Hematopoietic multipotent progenitor cell treated with erythropoietin and hydrocortisone succinate and interleukin-3 and kit ligand, for 8 days (in vitro differentiated cells): ENCODE measurements at regions not wholly inside any gene's neighbourhood (a gene's known extent, or its start where the extent isn't known, plus 50 kb on each side); places are given as distances from the start of the nearest gene placed in this dataset.
A peak's percentile ranks its signal among the peaks of the same experiment; 100 is the strongest.

Experiments used
- DNase-seq: peaks from one replicate; pipeline ENCODE4 v3.0.0-alpha.2; 2015

GRCh38 chr6:96465321-96465903 lies 56.2 kb upstream of the UFL1 start:
- no peak for DNase-seq

- DNase-seq, result no peak
Observed at GRCh38 chr6:96466147-96466863, 55.3 kb upstream of the UFL1 start.

- no peak for DNase-seq
Observed at GRCh38 chr6:96467814-96468213, 53.8 kb upstream of the UFL1 start.

- no peak for DNase-seq
Observed at GRCh38 chr6:96468281-96468680, 53.3 kb upstream of the UFL1 start.

- peak; percentile 29 for DNase-seq
Observed at GRCh38 chr6:96468681-96469224, 52.9 kb upstream of the UFL1 start.

- peak; percentile 81 for DNase-seq
Observed at GRCh38 chr6:96469312-96469711, 52.3 kb upstream of the UFL1 start.

- no peak for DNase-seq
Observed at GRCh38 chr6:96470296-96470695, 51.3 kb upstream of the UFL1 start.
